Spinal cord (tissue), 9 donors: ENCODE measurements at regions not wholly inside any gene's neighbourhood (a gene's known extent, or its start where the extent isn't known, plus 50 kb on each side); places are given as distances from the start of the nearest gene placed in this dataset.

Experiments used
- DNase-seq, 6 donors: peaks; one replicate each; pipeline versions ENCODE4 v3.0.0 to v3.0.0-alpha.2; 2013 to 2015; ENCODE audit warnings: low spot score in 6 of 6, low read depth in 4 of 6
- H3K27ac ChIP-seq: one replicate; pipeline ENCODE4 v1.5.1; 2013; ENCODE audit warnings: low read depth, low read length, control low read depth
- H3K27me3 ChIP-seq: one replicate; pipeline ENCODE4 v1.6.1; 2013; ENCODE audit warnings: low read length; ENCODE audit not compliant: control insufficient read depth, insufficient read depth
- H3K36me3 ChIP-seq: one replicate; pipeline ENCODE4 v1.6.1; 2013; ENCODE audit warnings: low read length; ENCODE audit not compliant: control insufficient read depth, insufficient read depth
- H3K4me1 ChIP-seq: one replicate; pipeline ENCODE4 v1.6.1; 2013; ENCODE audit warnings: low read length; ENCODE audit not compliant: control insufficient read depth, insufficient read depth
- H3K4me3 ChIP-seq: one replicate; pipeline ENCODE4 v1.5.1; 2013; ENCODE audit warnings: low read depth, low read length, control low read depth
- H3K9me3 ChIP-seq: one replicate; pipeline ENCODE4 v1.6.1; 2013; ENCODE audit warnings: low read length; ENCODE audit not compliant: control insufficient read depth, insufficient read depth
- WGBS: methylation state at CpG from one replicate; pipeline ENCODE4 v1.1.5; 2013; ENCODE audit warnings: missing lambda C conversion rate; ENCODE audit not compliant: insufficient coverage; 5-methylcytosine and 5-hydroxymethylcytosine counted together
- donor health status: healthy.

- peaks cover 3% of the 10 kb centered on the region for H3K27me3 ChIP-seq
- H3K9me3 ChIP-seq, result no peaks in the 10 kb centered on the region
- DNase-seq, result peak in 1 of 6 donors; percentile 78
- WGBS, result 34% methylated on average over 3 of the region's 6 CpGs
- peak overlapping the region; percentile 87 for H3K27ac ChIP-seq
- no peaks in the 10 kb centered on the region for H3K36me3 ChIP-seq
- no peak overlapping the region for H3K4me3 ChIP-seq
- H3K4me1 ChIP-seq, result peaks cover 51% of the 10 kb centered on the region
Observed at GRCh38 chr3:194277786-194278130, 73.4 kb downstream of the CPN2 start.

DNA sequence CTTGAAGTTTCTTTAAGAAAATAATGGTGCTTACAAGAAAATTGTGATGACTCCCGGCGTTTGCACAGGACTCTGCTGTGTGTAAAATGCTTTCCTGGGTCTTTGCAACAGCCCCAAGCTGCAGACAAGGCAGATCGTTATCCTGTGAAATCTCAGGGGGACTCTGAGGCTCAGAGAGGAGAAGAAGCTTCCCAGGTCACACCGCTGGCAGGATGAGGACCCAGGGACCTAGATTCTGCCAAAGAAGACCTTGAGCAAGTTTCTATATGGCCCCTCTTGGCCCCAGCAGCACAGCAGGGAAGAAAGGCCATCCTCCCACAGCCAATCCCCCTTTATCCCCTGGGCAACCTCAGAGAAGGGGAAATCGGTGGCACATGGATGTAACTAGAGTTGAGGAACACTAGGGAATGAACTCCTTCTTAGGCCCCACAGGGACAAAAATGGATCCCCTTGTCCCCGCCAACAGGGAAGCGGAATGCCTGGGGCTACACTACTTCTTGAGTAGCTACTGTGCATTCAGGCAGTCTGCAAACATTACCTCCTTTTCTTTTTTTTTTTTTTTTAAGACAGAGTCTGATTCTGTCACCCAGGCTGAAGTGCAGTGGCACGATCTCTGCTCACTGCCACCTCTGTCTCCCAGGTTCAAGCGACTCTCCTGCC, 72.8 kb downstream of the CPN2 start:
- Histone ChIP-seq H3K4me3 (no peak overlapping the region), H3K27me3 (peaks cover 4% of the 10 kb centered on the region), H3K27ac (peak overlapping the region; percentile 87), H3K36me3 (no peaks in the 10 kb centered on the region), H3K4me1 (peaks cover 52% of the 10 kb centered on the region), H3K9me3 (no peaks in the 10 kb centered on the region)
- DNase-seq, result no peak
- WGBS, result 48% methylated on average over 8 of the region's 9 CpGs

DNA sequence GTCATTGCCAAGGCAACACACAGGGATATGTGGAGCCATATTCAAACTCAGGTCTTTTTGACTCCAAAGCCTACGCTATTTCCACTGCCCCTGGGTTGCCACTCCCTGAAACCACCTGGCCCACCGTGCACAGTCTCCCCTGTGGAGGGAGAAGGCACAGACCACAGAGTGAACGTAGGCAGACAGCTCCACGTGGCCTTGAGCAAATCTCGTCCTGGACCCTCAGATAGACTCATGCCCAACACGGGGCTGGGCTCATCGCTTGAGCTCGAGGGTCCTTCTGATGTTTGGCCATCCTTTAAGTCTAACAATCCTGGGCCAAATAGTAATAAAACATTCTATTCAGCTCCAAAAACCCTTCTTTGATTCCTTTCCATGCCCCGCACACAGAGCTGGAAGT, 72.0 kb downstream of the CPN2 start:
- 96% methylated on average over 9 of the region's 9 CpGs for WGBS
- Histone ChIP-seq H3K4me1 (peaks cover 52% of the 10 kb centered on the region), H3K27me3 (peaks cover 10% of the 10 kb centered on the region), H3K36me3 (no peaks in the 10 kb centered on the region), H3K27ac (no peak overlapping the region), H3K9me3 (no peaks in the 10 kb centered on the region), H3K4me3 (no peak overlapping the region)
- DNase-seq, result no peak

DNA sequence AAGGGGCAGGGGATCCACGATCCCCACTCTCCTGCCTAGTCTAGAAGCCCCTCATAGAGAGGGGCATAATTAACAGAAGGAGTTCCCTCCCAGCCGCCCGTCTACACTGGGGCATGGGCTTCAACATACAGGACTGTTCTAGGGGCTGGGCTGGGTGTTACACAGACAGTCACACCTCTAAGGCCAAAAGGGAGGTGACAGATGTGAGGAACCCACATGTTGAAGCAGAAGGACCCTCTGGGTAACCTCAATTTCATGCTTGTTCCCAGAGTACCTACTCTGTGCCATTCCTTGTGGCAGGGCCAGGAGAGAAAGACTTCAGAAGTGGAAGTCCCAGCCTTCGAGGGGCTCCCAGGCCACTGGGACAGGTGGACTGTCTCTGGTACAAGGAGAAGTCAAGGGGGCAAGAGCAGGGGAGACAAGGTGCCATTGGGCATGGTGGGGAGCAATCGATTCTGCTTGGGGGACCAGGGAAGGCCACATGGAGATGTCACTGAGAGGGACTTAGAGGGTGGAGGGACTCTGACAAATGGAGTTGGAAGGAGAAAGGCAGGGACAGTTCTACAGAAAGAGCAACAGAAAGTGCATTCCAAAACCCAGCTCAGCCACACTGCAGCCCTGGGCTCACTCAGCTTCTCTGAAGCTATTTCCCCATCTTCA, 71.3 kb downstream of the CPN2 start:
- Histone ChIP-seq H3K27me3 (peaks cover 10% of the 10 kb centered on the region), H3K4me3 (no peak overlapping the region), H3K4me1 (peaks cover 48% of the 10 kb centered on the region), H3K9me3 (no peaks in the 10 kb centered on the region), H3K36me3 (no peaks in the 10 kb centered on the region), H3K27ac (no peak overlapping the region)
- DNase-seq, result no peak
- 90% methylated on average over 4 of the region's 5 CpGs for WGBS

DNA sequence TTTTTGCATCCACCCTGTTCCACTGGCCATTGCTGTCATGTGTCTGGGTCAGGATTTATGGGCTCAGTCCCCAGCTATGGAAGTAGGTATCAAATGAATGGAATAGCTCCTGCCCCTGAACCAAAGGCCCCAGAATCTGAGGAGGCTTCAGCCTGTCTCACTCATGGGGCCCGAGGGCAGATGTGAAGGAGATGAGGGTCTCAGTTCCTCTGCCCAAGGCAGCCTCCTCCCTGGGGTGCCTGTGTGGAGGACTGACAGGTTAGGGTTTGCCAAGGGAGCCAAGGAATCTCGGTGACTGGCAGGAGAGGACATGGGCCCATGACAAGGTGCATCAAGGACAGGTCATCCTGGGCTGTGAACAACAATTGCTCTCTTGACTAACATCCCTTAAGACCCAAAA, 70.4 kb downstream of the CPN2 start:
- no peaks in the 10 kb centered on the region for H3K9me3 ChIP-seq
- 96% methylated on average over 2 of the region's 2 CpGs for WGBS
- no peak overlapping the region for H3K27ac ChIP-seq
- H3K36me3 ChIP-seq, result no peaks in the 10 kb centered on the region
- peaks cover 45% of the 10 kb centered on the region for H3K4me1 ChIP-seq
- DNase-seq, result no peak
- no peak overlapping the region for H3K4me3 ChIP-seq
- H3K27me3 ChIP-seq, result peaks cover 10% of the 10 kb centered on the region

DNA sequence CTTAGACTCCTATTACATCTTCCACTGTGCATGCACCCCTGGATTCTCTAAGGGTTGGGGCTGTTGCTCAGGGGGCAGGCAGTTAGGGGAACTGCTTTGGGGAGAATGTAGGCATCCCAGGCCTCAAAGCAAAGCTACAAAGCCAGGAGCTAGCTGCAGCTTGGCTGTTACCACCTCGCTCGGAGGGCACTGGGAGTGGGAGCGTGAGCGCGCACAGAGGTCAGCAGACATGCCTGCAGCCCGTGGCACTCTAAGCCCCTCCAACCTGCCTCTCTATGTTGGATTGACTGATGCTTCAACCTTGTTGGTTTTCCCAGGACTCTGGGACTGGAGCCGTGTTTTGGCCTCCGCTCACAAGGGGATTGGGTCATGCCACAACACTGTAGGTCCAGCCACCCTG, 69.8 kb downstream of the CPN2 start:
- Histone ChIP-seq H3K9me3 (no peaks in the 10 kb centered on the region), H3K4me1 (peaks cover 43% of the 10 kb centered on the region), H3K36me3 (no peaks in the 10 kb centered on the region), H3K27me3 (peaks cover 11% of the 10 kb centered on the region), H3K27ac (no peak overlapping the region), H3K4me3 (no peak overlapping the region)
- no peak for DNase-seq
- 96% methylated on average over 7 of the region's 8 CpGs for WGBS

DNA sequence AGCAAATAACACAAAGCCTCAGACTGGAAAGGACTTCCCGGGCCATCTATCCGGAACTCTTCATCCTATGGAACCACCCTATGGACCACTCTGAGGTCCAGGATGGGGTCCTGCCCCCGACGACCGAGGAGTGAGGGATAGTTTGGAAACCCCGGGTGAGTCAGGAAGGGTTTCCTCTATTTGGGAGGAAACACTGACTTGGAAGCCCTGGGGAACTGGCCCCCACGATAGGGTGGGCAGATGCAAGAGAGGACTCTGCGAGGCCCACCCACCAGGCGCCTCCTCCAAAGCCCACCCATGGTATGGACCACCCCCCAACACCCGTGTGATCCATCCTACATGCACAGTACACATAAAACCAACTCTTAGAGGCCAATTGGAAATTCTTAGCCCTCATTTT, 69.4 kb downstream of the CPN2 start:
- Histone ChIP-seq H3K36me3 (no peaks in the 10 kb centered on the region), H3K27me3 (peaks cover 12% of the 10 kb centered on the region), H3K4me3 (no peak overlapping the region), H3K27ac (no peak overlapping the region), H3K4me1 (peaks cover 43% of the 10 kb centered on the region), H3K9me3 (no peaks in the 10 kb centered on the region)
- 90% methylated on average over 4 of the region's 10 CpGs for WGBS
- no peak for DNase-seq

GRCh38 chr3:194282436-194283122, 68.5 kb downstream of the CPN2 start:
- Histone ChIP-seq H3K4me3 (no peak overlapping the region), H3K9me3 (no peaks in the 10 kb centered on the region), H3K27ac (peak overlapping the region; percentile 70), H3K36me3 (no peaks in the 10 kb centered on the region), H3K4me1 (peaks cover 39% of the 10 kb centered on the region), H3K27me3 (peaks cover 18% of the 10 kb centered on the region)
- DNase-seq, result no peak
- WGBS, result 75% methylated on average over 14 of the region's 15 CpGs

DNA sequence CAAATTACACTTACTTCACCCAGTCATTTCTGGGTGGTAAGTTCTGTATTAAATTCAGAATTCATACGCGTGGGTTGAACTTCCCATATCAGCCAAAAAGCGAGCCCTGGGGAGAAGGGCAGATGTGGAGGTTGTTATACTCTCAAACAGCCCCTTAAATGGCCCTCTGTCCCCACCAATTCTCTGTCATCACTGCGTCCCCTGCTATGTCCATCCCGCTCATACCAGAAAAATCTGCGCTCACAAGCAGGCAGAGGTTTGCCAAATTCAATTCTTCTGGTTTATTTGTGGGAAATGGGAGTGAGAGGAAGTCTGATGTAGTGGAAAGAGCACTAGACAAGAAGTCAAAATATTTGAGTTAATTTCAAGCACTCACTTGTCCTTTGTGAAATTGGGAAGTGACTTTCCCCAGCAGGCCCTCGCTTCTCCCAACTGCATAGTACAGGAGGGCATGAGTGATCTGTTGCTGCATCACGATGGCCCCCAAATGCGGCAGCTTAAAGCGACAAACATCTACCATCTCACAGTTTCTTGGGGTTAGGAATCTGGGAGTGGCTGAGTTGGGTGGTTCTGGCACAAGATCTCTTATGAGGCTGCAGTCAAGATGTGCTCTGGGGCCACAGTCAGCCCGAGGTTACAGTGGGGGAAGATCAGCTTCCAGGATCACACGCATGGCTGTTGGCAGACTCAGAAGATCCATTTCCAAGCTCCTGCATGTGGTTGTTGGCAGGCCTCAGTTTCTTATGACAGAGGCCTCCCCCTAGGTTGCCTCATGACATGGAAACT, 67.7 kb downstream of the CPN2 start:
- H3K36me3 ChIP-seq, result no peaks in the 10 kb centered on the region
- WGBS, result 90% methylated on average over 4 of the region's 12 CpGs
- peaks cover 31% of the 10 kb centered on the region for H3K4me1 ChIP-seq
- no peaks in the 10 kb centered on the region for H3K9me3 ChIP-seq
- peaks cover 25% of the 10 kb centered on the region for H3K27me3 ChIP-seq
- no peak for DNase-seq
- peak overlapping the region; percentile 70 for H3K27ac ChIP-seq
- H3K4me3 ChIP-seq, result no peak overlapping the region
